HEK293T (cell line): ENCODE measurements at regions not wholly inside any gene's neighbourhood (a gene's known extent, or its start where the extent isn't known, plus 50 kb on each side); places are given as distances from the start of the nearest gene placed in this dataset.

Experiments used
- ARNT ChIP-seq: fragments of 450-650 bp; IDR thresholded peaks from 2 replicates; pipeline ENCODE4 v1.6.1; 2017; ENCODE audit warnings: mild to moderate bottlenecking
- BHLHE40 ChIP-seq: fragments of 450-650 bp; IDR thresholded peaks from 2 replicates; pipeline ENCODE4 v1.6.1; 2016; ENCODE audit warnings: mild to moderate bottlenecking, moderate library complexity, borderline replicate concordance
- FOXK2 ChIP-seq: fragments of 450-650 bp; IDR thresholded peaks from 2 replicates; pipeline ENCODE4 v1.6.1; 2016; ENCODE audit warnings: mild to moderate bottlenecking
- L3MBTL2 ChIP-seq: fragments of 450-650 bp; conservative IDR thresholded peaks from 2 replicates; pipeline ENCODE4 v1.6.1; 2016; ENCODE audit warnings: mild to moderate bottlenecking
- NFRKB ChIP-seq: fragments of 450-650 bp; IDR thresholded peaks from 2 replicates; pipeline ENCODE4 v1.6.1; 2016; ENCODE audit warnings: mild to moderate bottlenecking, moderate library complexity
- TARDBP ChIP-seq: fragments of 450-650 bp; IDR thresholded peaks from 2 replicates; pipeline ENCODE4 v1.6.1; 2016
- TF ChIP-seq, protein P1 (sequence below): fragments of 450-650 bp; IDR thresholded peaks from 2 replicates; pipeline ENCODE4 v1.6.1; 2016

DNA sequence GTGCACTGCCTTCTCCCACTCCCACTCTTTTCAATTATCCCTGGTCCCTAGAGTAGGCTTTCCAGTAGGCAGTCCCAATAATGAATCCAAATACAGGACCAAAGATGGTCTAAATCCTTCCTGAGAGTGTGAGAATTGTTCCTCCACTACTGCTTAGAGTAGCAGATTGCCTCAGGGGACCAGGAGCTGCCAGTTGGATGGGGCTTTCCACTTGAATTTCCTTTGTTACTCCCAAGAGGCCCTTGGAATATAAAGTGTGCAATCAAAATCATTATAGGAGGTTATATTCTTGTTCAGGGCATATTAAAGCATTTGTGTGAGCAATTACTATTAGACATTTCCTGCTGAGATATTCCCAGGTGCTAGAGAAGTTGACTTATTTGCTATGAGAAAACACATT lies 156.6 kb upstream of the TLL1 start:
- TF ChIP-seq FOXK2 (no peak), ARNT (no peak), NFRKB (no peak), TARDBP (no peak), BHLHE40 (no peak), L3MBTL2 (no peak)
- TF ChIP-seq, protein P1, sequence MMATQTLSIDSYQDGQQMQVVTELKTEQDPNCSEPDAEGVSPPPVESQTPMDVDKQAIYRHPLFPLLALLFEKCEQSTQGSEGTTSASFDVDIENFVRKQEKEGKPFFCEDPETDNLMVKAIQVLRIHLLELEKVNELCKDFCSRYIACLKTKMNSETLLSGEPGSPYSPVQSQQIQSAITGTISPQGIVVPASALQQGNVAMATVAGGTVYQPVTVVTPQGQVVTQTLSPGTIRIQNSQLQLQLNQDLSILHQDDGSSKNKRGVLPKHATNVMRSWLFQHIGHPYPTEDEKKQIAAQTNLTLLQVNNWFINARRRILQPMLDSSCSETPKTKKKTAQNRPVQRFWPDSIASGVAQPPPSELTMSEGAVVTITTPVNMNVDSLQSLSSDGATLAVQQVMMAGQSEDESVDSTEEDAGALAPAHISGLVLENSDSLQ = no peak
